HG03442 (cell line): ENCODE measurements at regions not wholly inside any gene's neighbourhood (a gene's known extent, or its start where the extent isn't known, plus 50 kb on each side); places are given as distances from the start of the nearest gene placed in this dataset.
"Not testable (repeated sequence)": the region's sequence is repeated elsewhere in the genome, so short reads cannot be mapped to it uniquely, and the experiment has no call there.

ENCODE experiments used
- ATAC-seq: cut with Tn5 transposase; IDR thresholded peaks from one replicate; pipeline ENCODE4 v1.9.1; 2021; ENCODE audit warnings: mild to moderate bottlenecking, moderate library complexity; ENCODE audit not compliant: unreplicated experiment

GRCh38 chr5:82447913-82448312, 169.8 kb upstream of the RPS23 start:
- no peak for ATAC-seq

GRCh38 chr5:82446809-82447208, 168.7 kb upstream of the RPS23 start:
- no peak for ATAC-seq

- ATAC-seq = no peak
Measured at GRCh38 chr5:82445726-82446335, 167.7 kb upstream of the RPS23 start.

GRCh38 chr5:82439750-82440445, 161.7 kb upstream of the RPS23 start:
- ATAC-seq = no peak

- not testable (repeated sequence) for ATAC-seq
Measured at GRCh38 chr5:82437565-82437964, 159.4 kb upstream of the RPS23 start.

- ATAC-seq = no peak
Measured at GRCh38 chr5:82436291-82436690, 158.1 kb upstream of the RPS23 start.

- not testable (repeated sequence) for ATAC-seq
Measured at GRCh38 chr5:82434696-82435660, 156.8 kb upstream of the RPS23 start.

- no peak for ATAC-seq
Measured at GRCh38 chr5:82426464-82427154, 148.5 kb upstream of the RPS23 start.

- no peak for ATAC-seq
Measured at GRCh38 chr5:82425591-82425990, 147.4 kb upstream of the RPS23 start.

- no peak for ATAC-seq
Measured at GRCh38 chr5:82424211-82424610, 146.1 kb upstream of the RPS23 start.

- ATAC-seq = no peak
Measured at GRCh38 chr5:82422751-82423181, 144.6 kb upstream of the RPS23 start.

GRCh38 chr5:82422001-82422740, 144.0 kb upstream of the RPS23 start:
- ATAC-seq = no peak

- ATAC-seq = no peak
Measured at GRCh38 chr5:82421119-82421518, 143.0 kb upstream of the RPS23 start.

GRCh38 chr5:82420524-82420923, 142.4 kb upstream of the RPS23 start:
- not testable (repeated sequence) for ATAC-seq

- no peak for ATAC-seq
Measured at GRCh38 chr5:82419559-82420332, 141.6 kb upstream of the RPS23 start.

GRCh38 chr5:82418608-82418950, 140.4 kb upstream of the RPS23 start:
- ATAC-seq = no peak

GRCh38 chr5:82417776-82418607, 139.8 kb upstream of the RPS23 start:
- ATAC-seq = no peak

- ATAC-seq = no peak
Measured at GRCh38 chr5:82416512-82416911, 138.4 kb upstream of the RPS23 start.

GRCh38 chr5:82414041-82414388, 135.9 kb upstream of the RPS23 start:
- ATAC-seq = no peak
